ENCODE measurements at regions not wholly inside any gene's neighbourhood (a gene's known extent, or its start where the extent isn't known, plus 50 kb on each side); places are given as distances from the start of the nearest gene placed in this dataset.

GRCh38 chr18:51248685-51249084 lies 51.2 kb upstream of the MEX3C start:
- Histone ChIP-seq H3K36me3 (ENCODE audit: low read depth, low read length) (no peaks in the 10 kb centered on the region), H3K79me2 (ENCODE audit: low read length) (no peaks in the 10 kb centered on the region), H3K4me1 (ENCODE audit: insufficient read depth, low read length) (no peaks in the 10 kb centered on the region), H4K20me1 (ENCODE audit: low read length) (no peaks in the 10 kb centered on the region), H3F3A (ENCODE audit: low read length, unreplicated experiment) (no peaks in the 10 kb centered on the region), H3K4me2 (ENCODE audit: low read length) (no peak overlapping the region), H3K27me3 (ENCODE audit: low read length) (no peaks in the 10 kb centered on the region), H3K9me2 (replicated peaks; ENCODE audit: low read length) (no peaks in the 10 kb centered on the region), H3K9ac (ENCODE audit: low read length) (no peak overlapping the region), H3K9me3 (ENCODE audit: low read length) (no peaks in the 10 kb centered on the region), H2AFZ (ENCODE audit: low read length) (no peak overlapping the region), H3K27ac (ENCODE audit: low read length) (no peak overlapping the region), H3K4me3 (ENCODE audit: low read length) (no peak overlapping the region)
- CTCF ChIA-PET = no interaction called here
- no peak for TF ChIP-seq CTCF (conservative IDR thresholded peaks at IDR 0.05; ENCODE audit: low read depth, low read length)
- no peak for TF ChIP-seq EZH2phosphoT487 (IDR thresholded peaks at IDR 0.05; ENCODE audit: borderline replicate concordance, low read length)
- no peak for TF ChIP-seq EZH2 (IDR thresholded peaks at IDR 0.05; ENCODE audit: low read length, unreplicated experiment)
- POLR2A ChIA-PET (ENCODE audit: unreplicated experiment) = no interaction called here
- DNase-seq (no peak), ATAC-seq (no peak)
- no TSS peak for BruUV-seq (replicated peaks)
- intact Hi-C loops (cut with micrococcal nuclease) = no loop called here

GRCh38 chr18:51250006-51250405 lies 52.5 kb upstream of the MEX3C start:
- DNase-seq = no peak
- Histone ChIP-seq H3K9ac (ENCODE audit: low read length) (no peak overlapping the region), H3K4me3 (ENCODE audit: low read length) (no peak overlapping the region), H3K9me3 (ENCODE audit: low read length) (no peaks in the 10 kb centered on the region), H3K4me1 (ENCODE audit: insufficient read depth, low read length) (no peaks in the 10 kb centered on the region), H3K36me3 (ENCODE audit: low read depth, low read length) (no peaks in the 10 kb centered on the region), H3K27ac (ENCODE audit: low read length) (no peak overlapping the region), H3K9me2 (replicated peaks; ENCODE audit: low read length) (no peaks in the 10 kb centered on the region), H3K4me2 (ENCODE audit: low read length) (no peak overlapping the region), H4K20me1 (ENCODE audit: low read length) (no peaks in the 10 kb centered on the region), H2AFZ (ENCODE audit: low read length) (no peak overlapping the region), H3K79me2 (ENCODE audit: low read length) (no peaks in the 10 kb centered on the region), H3K27me3 (ENCODE audit: low read length) (no peaks in the 10 kb centered on the region), H3F3A (ENCODE audit: low read length, unreplicated experiment) (no peaks in the 10 kb centered on the region)
- intact Hi-C loops (cut with micrococcal nuclease) = no loop called here
- TF ChIP-seq EZH2phosphoT487 (IDR thresholded peaks at IDR 0.05; ENCODE audit: borderline replicate concordance, low read length) (no peak), CTCF (conservative IDR thresholded peaks at IDR 0.05; ENCODE audit: low read depth, low read length) (no peak), EZH2 (IDR thresholded peaks at IDR 0.05; ENCODE audit: low read length, unreplicated experiment) (no peak)
- ChIA-PET CTCF (no interaction called here), POLR2A (ENCODE audit: unreplicated experiment) (no interaction called here)
- ATAC-seq = no peak
- no TSS peak for BruUV-seq (replicated peaks)

- TF ChIP-seq EZH2 (IDR thresholded peaks at IDR 0.05; ENCODE audit: low read length, unreplicated experiment) (no peak), CTCF (conservative IDR thresholded peaks at IDR 0.05; ENCODE audit: low read depth, low read length) (no peak), EZH2phosphoT487 (IDR thresholded peaks at IDR 0.05; ENCODE audit: borderline replicate concordance, low read length) (no peak)
- ATAC-seq = no peak
- no peak for DNase-seq
- CTCF ChIA-PET = no interaction called here
- H3F3A ChIP-seq (ENCODE audit: low read length, unreplicated experiment) = no peaks in the 10 kb centered on the region
- H2AFZ ChIP-seq (ENCODE audit: low read length) = no peak overlapping the region
- no peaks in the 10 kb centered on the region for H3K27me3 ChIP-seq (ENCODE audit: low read length)
- H3K9ac ChIP-seq (ENCODE audit: low read length) = no peak overlapping the region
- no peaks in the 10 kb centered on the region for H3K36me3 ChIP-seq (ENCODE audit: low read depth, low read length)
- no peaks in the 10 kb centered on the region for H3K79me2 ChIP-seq (ENCODE audit: low read length)
- POLR2A ChIA-PET (ENCODE audit: unreplicated experiment) = no interaction called here
- intact Hi-C loops (cut with micrococcal nuclease) = no loop called here
- no peaks in the 10 kb centered on the region for H3K9me3 ChIP-seq (ENCODE audit: low read length)
- no TSS peak for BruUV-seq (replicated peaks)
- H3K9me2 ChIP-seq (replicated peaks; ENCODE audit: low read length) = no peaks in the 10 kb centered on the region
- no peaks in the 10 kb centered on the region for H4K20me1 ChIP-seq (ENCODE audit: low read length)
- no peaks in the 10 kb centered on the region for H3K4me1 ChIP-seq (ENCODE audit: insufficient read depth, low read length)
- no peak overlapping the region for H3K4me2 ChIP-seq (ENCODE audit: low read length)
- no peak overlapping the region for H3K27ac ChIP-seq (ENCODE audit: low read length)
- no peak overlapping the region for H3K4me3 ChIP-seq (ENCODE audit: low read length)
Observed at GRCh38 chr18:51250458-51251024, 53.1 kb upstream of the MEX3C start.
